H1 (cell line): ENCODE measurements at regions not wholly inside any gene's neighbourhood (a gene's known extent, or its start where the extent isn't known, plus 50 kb on each side); places are given as distances from the start of the nearest gene placed in this dataset.

ENCODE experiments used
- ASH2L ChIP-seq: fragments of 200-600, 300-600 bp; sonication (generic); IDR thresholded peaks from one replicate; pipeline ENCODE4 v1.7.1; 2017; ENCODE audit warnings: low read length
- BRCA1 ChIP-seq: IDR thresholded peaks from 2 replicates; pipeline ENCODE4 v1.6.1; 2012; ENCODE audit warnings: low read depth, low read length, improper control_type of control experiment
- CBX5 ChIP-seq: fragments of 300-800, 300-1000 bp; sonication (generic); IDR thresholded peaks from 2 replicates; pipeline ENCODE4 v1.7.1; 2016; ENCODE audit warnings: antibody characterized with exemption, low read length, low read depth
- CEBPB ChIP-seq: IDR thresholded peaks from 2 replicates; pipeline ENCODE4 v1.6.1; 2012; ENCODE audit warnings: low read depth, low read length
- CHD7 ChIP-seq: fragments of 300-600 bp; sonication (generic); IDR thresholded peaks from 2 replicates; pipeline ENCODE4 v1.7.1; 2012; ENCODE audit warnings: low read length, moderate library complexity, mild to moderate bottlenecking, inconsistent platforms; ENCODE audit not compliant: insufficient replicate concordance
- POLR2A ChIP-seq, 2 experiments: IDR thresholded peaks; 1 replicate in 1 of 2; 2 replicates in 1 of 2; pipeline ENCODE4 v1.6.1; 2011; ENCODE audit warnings: low read depth in 2 of 2, low read length in 2 of 2, mild to moderate bottlenecking in 2 of 2; ENCODE audit errors: control extremely low read depth in 1 of 2
- SP2 ChIP-seq: IDR thresholded peaks from 2 replicates; pipeline ENCODE4 v1.6.1; 2012; ENCODE audit warnings: mild to moderate bottlenecking, low read length, inconsistent platforms
- SP4 ChIP-seq: IDR thresholded peaks from 2 replicates; pipeline ENCODE4 v1.6.1; 2012; ENCODE audit warnings: low read length, inconsistent platforms
- TAF1 ChIP-seq: IDR thresholded peaks from 2 replicates; pipeline ENCODE4 v1.6.1; 2011; ENCODE audit warnings: mild to moderate bottlenecking, low read depth, low read length
- USF2 ChIP-seq: IDR thresholded peaks from 2 replicates; pipeline ENCODE4 v1.6.1; 2011; ENCODE audit warnings: low read length, improper control_type of control experiment

- TF ChIP-seq CHD7 (no peak), TAF1 (no peak), POLR2A (IDR thresholded peaks at IDR 0.05; ENCODE audit: control extremely low read depth in 1 of 2, low read depth in 2 of 2, low read length in 2 of 2) (no peak), ASH2L (no peak), BRCA1 (no peak), SP2 (no peak), CBX5 (no peak), CEBPB (0 out of 2 replicates have a peak, but pooled peaks have one; percentile 9), USF2 (no peak), SP4 (no peak)
These were observed 132.1 kb upstream of the CXCL13 start (continued) for GRCh38 chr4:77473509-77473908.
